Neutrophil (primary cell): ENCODE measurements at regions not wholly inside any gene's neighbourhood (a gene's known extent, or its start where the extent isn't known, plus 50 kb on each side); places are given as distances from the start of the nearest gene placed in this dataset.
"Not testable (repeated sequence)": the region's sequence is repeated elsewhere in the genome, so short reads cannot be mapped to it uniquely, and the experiment has no call there.

Source experiments
- H3K27ac ChIP-seq: fragments of 200-600 bp; sonication (generic); 2 replicates; pipeline ENCODE4 v1.5.1; 2016; ENCODE audit warnings: mild to moderate bottlenecking, moderate library complexity
- H3K27me3 ChIP-seq: fragments of 200-600 bp; sonication (generic); 2 replicates; pipeline ENCODE4 v1.6.0; 2016; ENCODE audit warnings: mild to moderate bottlenecking
- H3K36me3 ChIP-seq: fragments of 200-600 bp; sonication (generic); 2 replicates; pipeline ENCODE4 v1.5.1; 2017
- H3K4me1 ChIP-seq, 2 experiments: fragments of 200-600 bp in 1 of 2; sonication (generic) in 1 of 2; 1 replicate in 1 of 2; 2 replicates in 1 of 2; pipeline versions ENCODE4 v1.5.1 to v1.6.1; 2013 to 2016; ENCODE audit warnings: low read depth in 1 of 2, low read length in 1 of 2, mild to moderate bottlenecking in 1 of 2, moderate library complexity in 1 of 2; ENCODE audit not compliant: control insufficient read depth in 1 of 2, insufficient read depth in 1 of 2
- H3K4me3 ChIP-seq, 2 experiments: fragments of 200-600 bp in 1 of 2; sonication (generic) in 1 of 2; 1 replicate in 1 of 2; 2 replicates in 1 of 2; pipeline ENCODE4 v1.5.1; 2013 to 2016; ENCODE audit warnings: low read depth in 1 of 2, low read length in 1 of 2, mild to moderate bottlenecking in 1 of 2, moderate library complexity in 1 of 2
- H3K9me3 ChIP-seq: fragments of 200-600 bp; sonication (generic); 2 replicates; pipeline ENCODE4 v1.5.1; 2016
- CTCF ChIP-seq: fragments of 200-600 bp; sonication (generic); IDR thresholded peaks from 2 replicates; pipeline ENCODE4 v1.5.1; 2016; ENCODE audit warnings: antibody characterized with exemption

DNA sequence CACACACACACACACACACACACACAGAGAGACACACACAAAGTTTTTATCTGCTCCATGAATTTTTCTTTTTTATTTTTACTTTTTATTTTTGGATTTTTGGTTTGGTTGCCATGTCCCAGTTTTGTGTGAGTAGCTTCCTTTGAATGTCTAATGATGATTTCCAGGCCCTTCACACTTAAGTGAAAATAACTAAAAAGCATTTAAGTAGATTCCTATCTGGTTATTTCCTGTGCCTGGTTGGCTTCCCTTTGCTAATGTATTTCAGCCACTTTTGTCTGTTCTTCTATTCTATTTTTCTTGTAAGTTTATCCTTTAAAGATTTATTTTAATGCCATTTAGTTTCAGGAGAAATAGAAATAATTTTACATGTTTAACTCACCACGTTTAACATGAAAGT, 755.4 kb downstream of the SLC6A15 start:
- Histone ChIP-seq H3K4me1 (no peaks in the 10 kb centered on the region), H3K36me3 (no peaks in the 10 kb centered on the region), H3K4me3 (no peak overlapping the region), H3K27me3 (no peaks in the 10 kb centered on the region), H3K9me3 (no peaks in the 10 kb centered on the region), H3K27ac (no peak overlapping the region)
- TF ChIP-seq CTCF = no peak

- H3K27me3 ChIP-seq, H3K4me3 ChIP-seq, H3K9me3 ChIP-seq, H3K27ac ChIP-seq, H3K36me3 ChIP-seq, H3K4me1 ChIP-seq: not testable (repeated sequence)
Observed at GRCh38 chr12:84154991-84155930, 757.3 kb downstream of the SLC6A15 start.

DNA sequence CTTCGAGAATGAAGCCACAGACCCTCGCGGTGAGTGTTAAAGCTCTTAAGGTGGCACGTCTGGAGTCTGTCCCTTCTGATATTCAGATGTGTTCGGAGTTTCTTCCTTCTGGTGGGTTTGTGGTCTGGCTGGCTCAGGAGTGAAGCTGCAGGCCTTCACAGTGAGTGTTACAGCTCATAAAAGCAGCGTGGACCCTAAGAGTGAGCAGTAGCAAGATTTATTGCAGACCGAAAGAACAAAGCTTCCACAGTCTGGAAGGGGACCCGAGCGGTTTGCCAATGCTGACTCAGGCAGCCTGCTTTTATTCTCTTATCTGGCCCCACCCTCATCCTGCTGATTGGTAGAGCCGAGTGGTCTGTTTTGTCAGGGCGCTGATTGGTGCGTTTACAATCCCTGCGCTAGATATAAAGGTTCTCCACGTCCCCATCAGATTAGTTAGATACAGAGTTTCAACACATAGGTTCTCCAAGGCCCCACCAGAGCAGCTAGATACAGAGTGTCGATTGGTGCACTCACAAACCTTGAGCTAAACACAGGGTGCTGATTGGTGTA, 758.1 kb downstream of the SLC6A15 start:
- not testable (repeated sequence) for H3K36me3 ChIP-seq, H3K9me3 ChIP-seq, H3K4me3 ChIP-seq, H3K27me3 ChIP-seq, H3K27ac ChIP-seq, H3K4me1 ChIP-seq

GRCh38 chr12:84150201-84150600, 762.4 kb downstream of the SLC6A15 start:
- Histone ChIP-seq H3K9me3 (no peaks in the 10 kb centered on the region), H3K27me3 (no peaks in the 10 kb centered on the region), H3K4me1 (no peaks in the 10 kb centered on the region), H3K27ac (no peak overlapping the region), H3K4me3 (no peak overlapping the region), H3K36me3 (no peaks in the 10 kb centered on the region)
- no peak for TF ChIP-seq CTCF

- TF ChIP-seq CTCF = no peak
- no peaks in the 10 kb centered on the region for H3K27me3 ChIP-seq
Observed at GRCh38 chr12:84148335-84148734, 764.3 kb downstream of the SLC6A15 start.

DNA sequence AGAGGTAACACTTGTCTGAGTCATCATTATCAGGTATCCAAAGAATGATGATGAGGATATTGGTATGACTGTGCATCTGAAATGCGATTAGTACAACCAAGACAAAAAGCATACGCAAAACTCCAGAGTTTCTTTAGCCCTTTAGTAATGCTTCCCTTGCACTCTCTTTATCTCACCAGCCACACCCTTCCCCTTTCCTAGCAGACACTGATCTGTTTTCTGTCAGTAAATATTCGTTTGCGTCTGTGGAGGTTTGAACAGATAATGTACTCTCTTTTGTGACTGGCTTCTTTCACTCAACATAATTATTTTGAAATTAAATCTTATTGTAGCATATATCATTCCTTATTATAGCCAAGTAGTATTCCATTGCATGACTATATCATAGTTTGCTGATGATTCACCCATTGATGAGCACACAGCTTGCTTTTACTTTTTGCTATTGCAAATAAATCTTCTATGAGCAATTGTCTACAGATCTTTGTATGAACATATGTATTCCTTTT, 775.7 kb downstream of the SLC6A15 start:
- Histone ChIP-seq H3K27me3 (no peaks in the 10 kb centered on the region), H3K36me3 (no peaks in the 10 kb centered on the region), H3K4me3 (no peak overlapping the region), H3K9me3 (no peaks in the 10 kb centered on the region), H3K27ac (no peak overlapping the region), H3K4me1 (no peaks in the 10 kb centered on the region)
- no peak for TF ChIP-seq CTCF

More at GRCh38 chr12:84148335-84148734, 764.3 kb downstream of the SLC6A15 start:
- no peak overlapping the region for H3K27ac ChIP-seq
- H3K9me3 ChIP-seq = no peaks in the 10 kb centered on the region
- no peaks in the 10 kb centered on the region for H3K36me3 ChIP-seq
- no peak overlapping the region for H3K4me3 ChIP-seq
- H3K4me1 ChIP-seq = no peaks in the 10 kb centered on the region
